ENCODE measurements at regions not wholly inside any gene's neighbourhood (a gene's known extent, or its start where the extent isn't known, plus 50 kb on each side); places are given as distances from the start of the nearest gene placed in this dataset.
"Not testable (repeated sequence)": the region's sequence is repeated elsewhere in the genome, so short reads cannot be mapped to it uniquely, and the experiment has no call there.

- H3K36me3 ChIP-seq (ENCODE audit: control insufficient read depth, insufficient read depth, low read length) = no peaks in the 10 kb centered on the region
- ATAC-seq = no peak
Measured at GRCh38 chr2:82992968-82993367, 1466.1 kb downstream of the SUCLG1 start.

GRCh38 chr2:82987706-82988105, 1471.4 kb downstream of the SUCLG1 start:
- H3K27ac ChIP-seq (ENCODE audit: low read length); H3K4me3 ChIP-seq (ENCODE audit: low read depth in 2 of 2, low read length in 2 of 2); H3K4me1 ChIP-seq (ENCODE audit: control insufficient read depth, insufficient read depth, low read length); CTCF ChIA-PET; POLR2A ChIA-PET; DNase-seq (ENCODE audit: low read depth, low spot score); BruUV-seq (replicated peaks); H3K9me3 ChIP-seq (ENCODE audit: control insufficient read depth, insufficient read depth, low read depth, low read length); in situ Hi-C loops (cut with HindIII; ENCODE audit: low pct_unique_long_range_greater_than_20kb, low sequenced_read_pairs); H3K36me3 ChIP-seq (ENCODE audit: control insufficient read depth, insufficient read depth, low read length); H3K27me3 ChIP-seq (ENCODE audit: control insufficient read depth, insufficient read depth, low read length); ATAC-seq; intact Hi-C loops (cut with micrococcal nuclease; ENCODE audit: unreplicated experiment): not testable (repeated sequence)

More at GRCh38 chr2:82992968-82993367, 1466.1 kb downstream of the SUCLG1 start:
- BruUV-seq (replicated peaks) = no TSS peak
- POLR2A ChIA-PET = interaction anchor here (0.6 kb wide), 1 partner anchor 130 kb away, joined by 3 read pairs; no protein-coding TSS in a partner anchor
- Histone ChIP-seq H3K9me3 (ENCODE audit: control insufficient read depth, insufficient read depth, low read depth, low read length) (no peaks in the 10 kb centered on the region), H3K4me1 (ENCODE audit: control insufficient read depth, insufficient read depth, low read length) (no peaks in the 10 kb centered on the region), H3K4me3 (ENCODE audit: low read depth in 2 of 2, low read length in 2 of 2) (no peak overlapping the region), H3K27ac (ENCODE audit: low read length) (no peak overlapping the region), H3K27me3 (ENCODE audit: control insufficient read depth, insufficient read depth, low read length) (no peaks in the 10 kb centered on the region)
- in situ Hi-C loops (cut with HindIII; ENCODE audit: low pct_unique_long_range_greater_than_20kb, low sequenced_read_pairs) (no loop called here), intact Hi-C loops (cut with micrococcal nuclease; ENCODE audit: unreplicated experiment) (no loop called here)
- no peak for DNase-seq (ENCODE audit: low read depth, low spot score)
- CTCF ChIA-PET = no interaction called here
- TF ChIP-seq REST (IDR thresholded peaks at IDR 0.05; ENCODE audit: insufficient read depth in 1 of 2, low read depth in 2 of 2, low read length in 1 of 2) = no peak
- no peak for TF ChIP-seq TCF7L2 (IDR thresholded peaks at IDR 0.05; ENCODE audit: low read depth, low read length)
- TF ChIP-seq SIN3A (IDR thresholded peaks at IDR 0.05; ENCODE audit: borderline replicate concordance, insufficient read depth, low read depth, low read length) = no peak
- TF ChIP-seq, protein P1, sequence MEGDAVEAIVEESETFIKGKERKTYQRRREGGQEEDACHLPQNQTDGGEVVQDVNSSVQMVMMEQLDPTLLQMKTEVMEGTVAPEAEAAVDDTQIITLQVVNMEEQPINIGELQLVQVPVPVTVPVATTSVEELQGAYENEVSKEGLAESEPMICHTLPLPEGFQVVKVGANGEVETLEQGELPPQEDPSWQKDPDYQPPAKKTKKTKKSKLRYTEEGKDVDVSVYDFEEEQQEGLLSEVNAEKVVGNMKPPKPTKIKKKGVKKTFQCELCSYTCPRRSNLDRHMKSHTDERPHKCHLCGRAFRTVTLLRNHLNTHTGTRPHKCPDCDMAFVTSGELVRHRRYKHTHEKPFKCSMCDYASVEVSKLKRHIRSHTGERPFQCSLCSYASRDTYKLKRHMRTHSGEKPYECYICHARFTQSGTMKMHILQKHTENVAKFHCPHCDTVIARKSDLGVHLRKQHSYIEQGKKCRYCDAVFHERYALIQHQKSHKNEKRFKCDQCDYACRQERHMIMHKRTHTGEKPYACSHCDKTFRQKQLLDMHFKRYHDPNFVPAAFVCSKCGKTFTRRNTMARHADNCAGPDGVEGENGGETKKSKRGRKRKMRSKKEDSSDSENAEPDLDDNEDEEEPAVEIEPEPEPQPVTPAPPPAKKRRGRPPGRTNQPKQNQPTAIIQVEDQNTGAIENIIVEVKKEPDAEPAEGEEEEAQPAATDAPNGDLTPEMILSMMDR (IDR thresholded peaks at IDR 0.05) = no peak
- no peak for TF ChIP-seq POLR2AphosphoS5 (IDR thresholded peaks at IDR 0.05; ENCODE audit: low read depth, low read length)

DNA sequence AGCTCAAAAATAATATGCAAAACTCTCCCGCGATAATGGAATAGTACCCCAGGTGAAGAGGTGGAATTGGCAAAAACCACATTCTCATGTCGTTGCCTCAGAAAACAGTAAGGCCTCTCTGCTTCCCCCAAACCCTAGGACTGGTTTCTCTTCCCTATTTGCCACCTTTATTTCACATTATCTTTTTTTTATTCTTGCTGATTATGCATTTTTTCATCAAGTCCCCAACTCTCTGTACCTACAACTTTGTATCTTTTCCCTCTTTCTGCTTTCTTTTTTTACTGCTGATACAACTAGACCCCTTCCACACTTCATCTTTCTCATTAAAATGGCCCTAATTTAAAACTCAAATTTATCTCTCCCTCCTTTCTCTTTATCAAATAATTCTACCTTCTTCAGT, 1472.2 kb downstream of the SUCLG1 start:
- CTCF ChIA-PET = no interaction called here
- intact Hi-C loops (cut with micrococcal nuclease; ENCODE audit: unreplicated experiment) = no loop called here
- Histone ChIP-seq H3K36me3 (ENCODE audit: control insufficient read depth, insufficient read depth, low read length) (no peaks in the 10 kb centered on the region), H3K27me3 (ENCODE audit: control insufficient read depth, insufficient read depth, low read length) (no peaks in the 10 kb centered on the region), H3K4me3 (ENCODE audit: low read depth in 2 of 2, low read length in 2 of 2) (no peak overlapping the region), H3K4me1 (ENCODE audit: control insufficient read depth, insufficient read depth, low read length) (no peaks in the 10 kb centered on the region), H3K27ac (ENCODE audit: low read length) (no peak overlapping the region), H3K9me3 (ENCODE audit: control insufficient read depth, insufficient read depth, low read depth, low read length) (no peaks in the 10 kb centered on the region)
- TF ChIP-seq, protein P1 (IDR thresholded peaks at IDR 0.05) = no peak
- TF ChIP-seq SIN3A (IDR thresholded peaks at IDR 0.05; ENCODE audit: borderline replicate concordance, insufficient read depth, low read depth, low read length) = no peak
- TF ChIP-seq TCF7L2 (IDR thresholded peaks at IDR 0.05; ENCODE audit: low read depth, low read length) = no peak
- no peak for TF ChIP-seq POLR2AphosphoS5 (IDR thresholded peaks at IDR 0.05; ENCODE audit: low read depth, low read length)
- TF ChIP-seq REST (IDR thresholded peaks at IDR 0.05; ENCODE audit: insufficient read depth in 1 of 2, low read depth in 2 of 2, low read length in 1 of 2) = no peak
- POLR2A ChIA-PET = no interaction called here
- in situ Hi-C loops (cut with HindIII; ENCODE audit: low pct_unique_long_range_greater_than_20kb, low sequenced_read_pairs) = no loop called here
- no TSS peak for BruUV-seq (replicated peaks)
- ATAC-seq (no peak), DNase-seq (ENCODE audit: low read depth, low spot score) (no peak)

Data from Panc1 (cell line).